Astrocyte of the hippocampus (primary cell): ENCODE measurements at regions not wholly inside any gene's neighbourhood (a gene's known extent, or its start where the extent isn't known, plus 50 kb on each side); places are given as distances from the start of the nearest gene placed in this dataset.
"Not testable (repeated sequence)": the region's sequence is repeated elsewhere in the genome, so short reads cannot be mapped to it uniquely, and the experiment has no call there.

Source experiments
- DNase-seq: peaks from one replicate; pipeline ENCODE4 v3.0.0; 2011; ENCODE audit warnings: low read depth, low spot score

DNA sequence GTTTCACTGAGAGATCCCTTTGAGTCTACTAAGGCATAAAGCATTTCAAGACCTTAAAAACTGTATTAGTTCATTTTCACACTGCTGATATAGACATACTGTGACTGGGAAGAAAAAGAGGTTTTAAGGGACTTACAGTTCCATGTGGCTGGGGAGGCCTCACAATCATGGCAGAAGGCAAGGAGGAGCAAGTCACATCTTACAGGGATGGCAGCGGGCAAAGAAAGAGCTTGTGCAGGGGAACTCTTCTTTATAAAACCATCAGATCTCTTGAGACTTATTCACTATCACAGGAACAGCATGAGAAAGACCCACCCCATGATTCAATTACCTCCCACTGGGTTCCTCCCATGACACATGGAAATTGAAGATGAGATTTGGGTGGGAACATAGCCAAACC is 628.4 kb upstream of the GJE1 start:
- not testable (repeated sequence) for DNase-seq

DNA sequence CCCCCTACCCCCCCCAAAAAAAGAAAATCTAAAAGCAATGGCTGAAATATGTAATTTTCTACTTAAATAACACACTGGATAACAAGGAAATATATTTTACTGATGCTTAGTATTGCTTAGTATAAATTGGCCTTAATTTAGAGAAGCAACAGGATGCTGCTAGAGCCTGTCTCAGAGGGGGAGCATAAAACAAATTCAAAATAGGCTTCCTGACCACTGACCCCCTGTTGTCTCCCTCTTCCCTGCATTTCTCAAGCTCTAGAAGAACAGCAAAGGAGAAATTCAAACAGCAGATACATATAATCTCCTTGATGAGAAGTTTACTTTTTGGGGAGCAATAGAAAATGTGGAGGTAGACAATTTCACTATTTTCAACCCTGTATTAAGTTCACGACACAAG is 631.1 kb upstream of the GJE1 start:
- no peak for DNase-seq

GRCh38 chr6:141498977-141499376 is 633.7 kb upstream of the GJE1 start:
- DNase-seq: no peak

DNA sequence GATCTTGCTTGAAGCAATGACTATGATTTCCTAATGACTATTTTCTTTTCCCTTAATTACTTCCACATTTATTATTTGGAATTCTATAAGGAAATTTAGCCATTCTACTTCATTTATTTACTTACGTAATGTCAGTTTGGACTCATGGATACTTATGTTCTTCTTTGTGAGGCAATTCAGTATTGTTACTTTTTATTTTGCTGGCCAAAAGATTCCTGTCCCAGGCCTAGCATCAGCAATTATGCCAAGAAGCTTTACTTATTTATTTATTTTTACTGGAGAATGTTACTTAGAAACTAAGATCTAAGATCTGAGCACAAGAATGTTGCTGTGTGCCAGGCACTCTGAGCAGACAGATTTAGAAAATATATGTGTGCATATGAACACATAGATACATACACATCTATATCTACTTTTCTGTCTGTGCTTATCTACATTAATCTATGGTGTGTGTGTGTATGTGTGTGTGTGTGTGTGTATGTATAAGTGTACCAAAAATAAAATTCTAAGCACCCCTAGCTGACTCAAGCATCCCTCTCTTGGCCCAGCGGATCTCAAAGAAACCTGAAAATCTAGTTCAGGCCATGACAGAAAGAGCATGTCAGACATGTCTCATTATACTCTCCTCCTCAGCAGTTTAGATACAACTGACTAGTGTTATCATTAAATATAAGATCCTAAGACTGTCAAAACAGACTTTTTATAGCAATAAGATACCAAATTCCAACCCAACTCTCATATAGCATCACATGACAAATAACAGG is 640.0 kb upstream of the GJE1 start:
- no peak for DNase-seq

DNA sequence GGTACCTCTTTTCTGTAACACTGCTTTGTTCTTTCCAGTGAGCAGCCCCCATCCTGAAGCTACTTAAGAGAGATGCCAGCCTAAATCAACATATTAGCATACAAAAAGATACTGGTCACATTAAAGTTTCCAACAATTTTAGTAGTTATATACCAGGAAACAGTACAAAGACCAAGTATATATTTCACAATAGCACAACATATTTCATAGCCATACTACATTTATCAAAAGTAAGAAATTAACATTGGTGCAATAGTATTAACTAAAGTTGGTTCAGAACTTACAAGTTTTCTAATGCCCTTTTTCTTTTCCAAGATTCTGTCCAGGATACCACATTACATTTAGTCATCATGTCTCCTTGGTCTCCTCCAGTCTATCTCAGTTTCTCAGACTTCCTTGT is 641.0 kb upstream of the GJE1 start:
- DNase-seq: no peak

DNA sequence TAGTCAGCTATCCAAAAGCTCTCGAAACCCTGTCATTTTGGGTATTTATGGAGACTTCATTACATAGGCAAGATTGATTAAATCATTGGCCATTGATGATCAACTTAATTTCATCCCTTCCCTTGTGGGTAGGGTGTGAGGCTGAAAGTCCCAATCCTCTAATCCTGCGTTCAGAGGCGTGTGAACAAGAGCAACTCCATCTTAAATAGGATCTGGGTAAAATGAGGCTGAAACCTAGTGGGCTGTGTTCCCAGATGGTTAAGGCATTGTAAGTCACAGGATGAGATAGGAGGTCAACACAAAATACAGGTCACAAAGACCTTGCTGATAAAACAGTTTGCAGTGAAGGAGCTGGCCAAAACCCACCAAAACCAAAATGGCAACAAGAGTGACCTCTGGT is 641.7 kb upstream of the GJE1 start:
- DNase-seq: no peak

DNA sequence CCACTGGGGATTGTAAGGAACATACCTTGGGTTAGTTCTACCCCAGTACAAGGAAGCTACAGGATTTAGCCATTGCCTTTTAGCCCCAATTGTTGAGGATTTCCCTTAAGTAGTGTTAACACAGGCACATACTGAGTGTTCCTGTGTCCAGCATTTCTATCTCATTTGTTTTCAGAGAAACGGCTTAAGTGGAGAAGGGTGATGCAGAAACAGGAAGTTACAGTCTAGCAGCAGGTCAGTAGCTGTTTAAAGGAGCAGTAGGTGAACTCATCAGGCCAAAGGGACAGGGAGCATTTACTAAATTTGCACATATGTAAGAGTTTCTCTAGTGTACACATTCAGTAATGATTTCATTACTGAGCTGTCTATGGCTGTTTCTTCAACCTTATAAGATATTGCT is 644.2 kb upstream of the GJE1 start:
- no peak for DNase-seq

GRCh38 chr6:141486942-141487341 is 645.8 kb upstream of the GJE1 start:
- DNase-seq: no peak

DNA sequence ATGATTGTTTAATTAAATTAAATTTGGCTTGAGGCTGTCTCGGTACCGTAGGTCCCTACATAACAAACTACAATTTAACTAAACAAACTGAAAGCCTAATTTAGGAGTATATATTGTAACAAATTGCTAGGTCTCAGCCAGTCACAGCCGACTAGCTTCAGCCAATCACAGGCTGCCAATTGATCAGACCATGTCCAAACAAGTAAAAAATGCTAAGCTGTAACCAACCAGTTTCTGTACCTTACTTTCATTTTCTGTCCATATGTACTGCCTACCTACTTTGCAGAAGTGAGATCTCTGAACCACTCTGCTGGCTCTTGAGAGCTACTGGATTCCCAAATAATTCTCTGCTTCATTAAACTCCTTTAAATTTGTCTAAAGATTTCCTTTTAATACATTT is 648.0 kb upstream of the GJE1 start:
- no peak for DNase-seq

GRCh38 chr6:141483598-141484061 is 649.1 kb upstream of the GJE1 start:
- peak; percentile 53 for DNase-seq

DNA sequence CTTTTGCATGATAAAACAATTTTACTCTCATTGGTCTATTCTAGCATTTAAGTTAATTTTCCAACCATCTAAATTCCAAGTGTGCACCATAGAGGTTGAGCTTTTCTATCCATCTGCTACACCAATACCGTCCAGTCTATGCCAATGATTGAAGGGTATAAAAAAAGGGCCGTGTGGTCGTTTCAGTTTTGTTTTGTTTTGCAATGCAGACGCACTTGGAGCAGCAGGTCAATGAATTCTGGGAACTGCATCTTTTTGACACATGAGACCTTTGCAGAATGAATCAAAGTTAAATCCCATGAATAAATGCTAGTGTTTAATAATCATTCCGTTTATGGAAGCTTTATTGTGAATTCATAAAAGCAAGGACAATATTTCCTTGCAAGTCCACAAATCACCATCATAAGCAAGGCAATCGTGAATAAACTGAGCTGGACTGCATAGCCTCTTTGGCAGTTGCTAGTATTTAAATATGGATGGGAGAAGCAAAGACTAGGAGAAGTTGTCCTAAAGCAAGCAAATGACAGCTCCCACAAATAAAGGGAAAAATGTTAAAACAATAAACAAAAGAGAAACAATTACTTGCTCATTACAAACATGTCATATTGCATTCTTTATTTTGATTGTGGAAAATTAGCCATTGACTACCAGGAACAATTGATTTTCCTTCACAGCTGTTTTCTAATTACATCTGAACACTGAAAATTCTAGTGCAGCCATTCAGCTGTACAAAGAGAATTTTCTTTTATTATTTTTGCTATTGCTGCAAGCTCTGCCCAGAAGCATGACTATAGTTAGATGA is 649.7 kb upstream of the GJE1 start:
- DNase-seq: no peak

GRCh38 chr6:141475259-141475658 is 657.5 kb upstream of the GJE1 start:
- no peak for DNase-seq

- no peak for DNase-seq
These were observed 660.4 kb upstream of the GJE1 start for GRCh38 chr6:141472162-141472928.

DNA sequence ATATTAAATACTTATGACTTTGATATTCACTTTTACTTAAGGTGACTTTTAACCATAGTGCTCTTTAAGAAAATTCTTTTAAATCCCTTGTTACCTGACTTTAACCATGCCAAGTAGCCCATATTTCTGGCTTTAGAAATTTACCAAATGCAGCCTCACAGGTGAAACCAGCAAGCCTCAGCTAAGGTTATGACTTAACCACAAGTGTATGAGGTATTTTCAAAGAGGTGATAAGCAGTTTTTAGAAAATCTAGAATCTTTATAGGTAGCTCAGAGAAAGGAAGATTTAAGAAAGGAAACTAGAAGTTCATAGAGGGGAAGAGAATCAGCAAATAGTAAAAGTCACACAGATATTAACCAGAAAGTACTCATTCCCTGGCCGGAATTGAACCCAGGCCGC is 661.9 kb upstream of the GJE1 start:
- DNase-seq: no peak

GRCh38 chr6:141467881-141468280 is 664.8 kb upstream of the GJE1 start:
- peak; percentile 93 for DNase-seq

DNA sequence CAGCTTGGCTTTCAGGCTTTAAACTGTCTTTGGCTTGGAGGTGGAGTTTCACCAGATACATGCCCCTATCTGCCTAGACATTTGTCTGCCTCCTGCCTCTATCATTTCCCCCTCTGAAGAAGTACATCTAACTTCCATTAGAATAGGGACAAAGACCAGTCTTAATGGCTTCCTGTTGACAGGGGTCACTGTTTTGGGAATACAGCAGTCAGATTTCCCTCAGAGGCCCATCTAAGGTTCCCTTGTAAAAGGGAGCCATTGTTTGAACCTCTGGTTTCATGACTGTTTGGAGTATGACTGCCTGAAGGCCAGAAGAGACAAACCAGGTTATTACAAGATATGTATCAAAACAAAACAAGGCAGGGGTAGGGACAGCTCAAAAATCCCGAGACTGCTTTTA is 665.7 kb upstream of the GJE1 start:
- no peak for DNase-seq

DNA sequence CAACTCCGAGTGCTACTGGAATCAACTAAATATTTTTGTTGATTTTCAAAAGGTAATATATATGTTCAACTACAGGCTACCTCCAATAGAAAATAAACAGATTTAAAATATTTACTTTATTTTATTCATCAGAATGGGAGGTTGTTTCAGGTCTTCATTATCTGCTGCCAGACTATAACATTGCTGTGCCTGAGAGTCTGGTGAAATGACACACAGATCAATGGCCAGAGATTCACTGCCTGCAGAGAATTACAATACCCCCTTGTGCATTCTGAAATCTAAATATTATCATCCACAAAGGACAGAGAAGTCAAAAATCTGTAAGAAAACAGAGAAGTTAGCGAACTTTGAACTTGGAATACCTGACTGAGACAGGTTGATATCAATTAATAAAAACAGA is 667.8 kb upstream of the GJE1 start:
- DNase-seq: no peak

- peak; percentile 40 for DNase-seq
These were observed 668.2 kb upstream of the GJE1 start for GRCh38 chr6:141464490-141464889.

GRCh38 chr6:141463237-141463977 is 669.3 kb upstream of the GJE1 start:
- peak; percentile 44 for DNase-seq

DNA sequence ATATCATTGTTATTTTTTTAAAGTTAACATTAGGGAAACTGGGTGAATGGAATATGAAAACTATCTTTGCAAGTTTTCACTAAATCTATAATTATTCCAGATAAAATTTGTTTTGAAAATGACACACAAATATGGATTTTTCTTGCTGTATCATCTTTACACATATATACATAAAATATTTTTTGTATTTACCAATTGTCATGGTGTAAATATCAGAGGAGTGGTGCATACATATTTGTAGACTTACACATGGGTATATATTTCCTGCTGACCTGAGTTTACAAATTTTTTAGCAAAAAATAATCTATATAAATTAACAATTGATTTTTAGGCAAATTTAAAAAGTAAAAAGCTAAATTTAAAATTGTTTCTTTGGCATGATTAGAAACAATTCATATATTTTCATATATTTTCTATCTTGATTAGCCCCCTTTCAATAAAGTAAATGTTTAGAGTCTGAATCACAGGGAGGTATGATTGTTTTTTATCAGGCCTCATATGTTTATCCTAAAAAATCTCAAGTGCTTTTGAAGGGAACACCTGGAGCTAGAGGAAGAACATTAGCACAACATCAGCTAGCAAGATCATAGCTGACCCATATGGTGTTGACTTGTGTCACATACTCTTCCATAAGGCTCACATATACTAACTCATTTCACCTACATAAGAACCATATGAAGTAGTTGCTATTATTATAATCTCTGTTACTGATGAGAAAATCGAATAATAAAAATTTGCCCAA is 671.8 kb upstream of the GJE1 start:
- DNase-seq: no peak

DNA sequence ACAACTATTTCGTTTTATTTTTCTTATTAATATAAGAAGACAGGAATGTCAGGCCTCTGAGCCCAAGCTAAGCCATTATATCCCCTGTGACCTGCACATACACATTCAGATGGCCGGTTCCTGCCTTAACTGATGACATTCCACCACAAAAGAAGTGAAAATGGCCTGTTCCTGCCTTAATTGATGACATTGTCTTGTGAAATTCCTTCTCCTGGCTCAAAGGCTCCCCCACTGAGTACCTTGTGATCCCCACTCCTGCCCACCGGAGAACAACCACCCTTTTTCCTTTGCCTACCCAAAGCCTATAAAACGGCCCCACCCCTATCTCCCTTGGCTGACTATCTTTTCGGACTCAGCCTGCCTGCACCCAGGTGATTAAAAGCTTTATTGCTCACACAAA is 672.5 kb upstream of the GJE1 start:
- DNase-seq: not testable (repeated sequence)
